SK-N-MC (cell line): ENCODE measurements at regions not wholly inside any gene's neighbourhood (a gene's known extent, or its start where the extent isn't known, plus 50 kb on each side); places are given as distances from the start of the nearest gene placed in this dataset.

Experiments
- EZH2 ChIP-seq: fragments of 200-600 bp; sonication (generic); IDR thresholded peaks from one replicate; pipeline ENCODE4 v1.6.1; 2017; ENCODE audit warnings: antibody characterized with exemption
- POLR2AphosphoS5 ChIP-seq: IDR thresholded peaks from 2 replicates; pipeline ENCODE4 v1.6.1; 2012; ENCODE audit warnings: mild to moderate bottlenecking, low read depth, low read length, borderline replicate concordance

DNA sequence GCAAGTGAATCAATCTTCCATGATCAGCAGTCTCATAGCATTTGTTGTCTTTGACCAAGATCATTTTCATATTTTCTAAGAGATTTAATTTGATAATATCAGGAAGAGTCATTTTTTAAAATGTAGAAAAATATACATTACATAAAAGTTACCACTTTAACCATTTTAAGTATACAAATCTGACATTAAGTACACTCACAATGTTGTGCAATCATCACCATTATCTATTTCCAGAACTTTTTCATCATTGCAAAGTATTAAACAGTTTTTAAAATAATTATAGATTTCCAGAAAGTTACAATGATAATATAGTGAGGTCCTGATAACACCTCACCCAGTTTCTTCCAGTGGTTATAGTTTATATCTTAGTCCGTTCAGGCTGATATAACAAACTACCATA lies 222.5 kb upstream of the RHOBTB1 start:
- TF ChIP-seq EZH2 (no peak), POLR2AphosphoS5 (no peak)
